ENCODE measurements at regions not wholly inside any gene's neighbourhood (a gene's known extent, or its start where the extent isn't known, plus 50 kb on each side); places are given as distances from the start of the nearest gene placed in this dataset.

- TF ChIP-seq CTCF (conservative IDR thresholded peaks at IDR 0.05; ENCODE audit: low read depth, low read length), result no peak
- H3K9ac ChIP-seq, result no peak overlapping the region
Observed at GRCh38 chr5:9831823-9832222, 201.7 kb upstream of the TAS2R1 start.

GRCh38 chr5:9830184-9830583 is 200.0 kb upstream of the TAS2R1 start:
- no peaks in the 10 kb centered on the region for H4K20me1 ChIP-seq (ENCODE audit: insufficient read depth)
- H3K9ac ChIP-seq, result no peak overlapping the region
- no peak overlapping the region for H3K27ac ChIP-seq
- no peaks in the 10 kb centered on the region for H3K36me3 ChIP-seq (ENCODE audit: insufficient read depth)
- H3K4me1 ChIP-seq (ENCODE audit: low read depth, poor library complexity, severe bottlenecking), result no peaks in the 10 kb centered on the region
- H3K79me2 ChIP-seq (ENCODE audit: insufficient read depth, low read depth), result no peaks in the 10 kb centered on the region
- no peak overlapping the region for H3K4me2 ChIP-seq
- no peaks in the 10 kb centered on the region for H3K27me3 ChIP-seq (ENCODE audit: insufficient read depth, low read depth)
- TF ChIP-seq CTCF (conservative IDR thresholded peaks at IDR 0.05; ENCODE audit: low read depth, low read length), result no peak
- no peak overlapping the region for H3K4me3 ChIP-seq (IDR thresholded peaks at IDR 0.05; ENCODE audit: insufficient read depth, low read depth, low read length)
- H2AFZ ChIP-seq (ENCODE audit: low read depth), result no peak overlapping the region

More at GRCh38 chr5:9831823-9832222, 201.7 kb upstream of the TAS2R1 start:
- Histone ChIP-seq H3K27me3 (ENCODE audit: insufficient read depth, low read depth) (no peaks in the 10 kb centered on the region), H3K79me2 (ENCODE audit: insufficient read depth, low read depth) (no peaks in the 10 kb centered on the region), H3K36me3 (ENCODE audit: insufficient read depth) (no peaks in the 10 kb centered on the region), H3K4me2 (no peak overlapping the region), H3K4me3 (IDR thresholded peaks at IDR 0.05; ENCODE audit: insufficient read depth, low read depth, low read length) (no peak overlapping the region), H2AFZ (ENCODE audit: low read depth) (no peak overlapping the region), H3K4me1 (ENCODE audit: low read depth, poor library complexity, severe bottlenecking) (no peaks in the 10 kb centered on the region), H3K27ac (no peak overlapping the region), H4K20me1 (ENCODE audit: insufficient read depth) (no peaks in the 10 kb centered on the region)

GRCh38 chr5:9829621-9830020 is 199.5 kb upstream of the TAS2R1 start:
- no peak overlapping the region for H3K9ac ChIP-seq
- no peak overlapping the region for H2AFZ ChIP-seq (ENCODE audit: low read depth)
- H4K20me1 ChIP-seq (ENCODE audit: insufficient read depth), result no peaks in the 10 kb centered on the region
- no peaks in the 10 kb centered on the region for H3K4me1 ChIP-seq (ENCODE audit: low read depth, poor library complexity, severe bottlenecking)
- no peak overlapping the region for H3K4me3 ChIP-seq (IDR thresholded peaks at IDR 0.05; ENCODE audit: insufficient read depth, low read depth, low read length)
- no peaks in the 10 kb centered on the region for H3K79me2 ChIP-seq (ENCODE audit: insufficient read depth, low read depth)
- H3K36me3 ChIP-seq (ENCODE audit: insufficient read depth), result no peaks in the 10 kb centered on the region
- TF ChIP-seq CTCF (conservative IDR thresholded peaks at IDR 0.05; ENCODE audit: low read depth, low read length), result no peak
- H3K4me2 ChIP-seq, result no peak overlapping the region
- no peak overlapping the region for H3K27ac ChIP-seq
- no peaks in the 10 kb centered on the region for H3K27me3 ChIP-seq (ENCODE audit: insufficient read depth, low read depth)

GRCh38 chr5:9820691-9821449 is 190.7 kb upstream of the TAS2R1 start:
- no peaks in the 10 kb centered on the region for H3K79me2 ChIP-seq (ENCODE audit: insufficient read depth, low read depth)
- H3K36me3 ChIP-seq (ENCODE audit: insufficient read depth), result no peaks in the 10 kb centered on the region
- no peaks in the 10 kb centered on the region for H4K20me1 ChIP-seq (ENCODE audit: insufficient read depth)
- no peak overlapping the region for H3K9ac ChIP-seq
- TF ChIP-seq CTCF (conservative IDR thresholded peaks at IDR 0.05; ENCODE audit: low read depth, low read length), result no peak
- peaks cover 24% of the 10 kb centered on the region for H3K4me1 ChIP-seq (ENCODE audit: low read depth, poor library complexity, severe bottlenecking)
- no peak overlapping the region for H3K4me3 ChIP-seq (IDR thresholded peaks at IDR 0.05; ENCODE audit: insufficient read depth, low read depth, low read length)
- H3K27ac ChIP-seq, result no peak overlapping the region
- H3K4me2 ChIP-seq, result peak overlapping the region; percentile 31
- H2AFZ ChIP-seq (ENCODE audit: low read depth), result no peak overlapping the region
- H3K27me3 ChIP-seq (ENCODE audit: insufficient read depth, low read depth), result no peaks in the 10 kb centered on the region
